HG03060 (cell line): ENCODE measurements at regions not wholly inside any gene's neighbourhood (a gene's known extent, or its start where the extent isn't known, plus 50 kb on each side); places are given as distances from the start of the nearest gene placed in this dataset.
"Not testable (repeated sequence)": the region's sequence is repeated elsewhere in the genome, so short reads cannot be mapped to it uniquely, and the experiment has no call there.

Source experiments
- ATAC-seq: cut with Tn5 transposase; IDR thresholded peaks from one replicate; pipeline ENCODE4 v1.9.1; 2021; ENCODE audit warnings: low read depth, moderate number of reproducible peaks; ENCODE audit not compliant: unreplicated experiment

GRCh38 chr11:100528872-100529416 lies 158.1 kb upstream of the ARHGAP42 start:
- ATAC-seq = no peak

GRCh38 chr11:100531290-100531689 lies 155.8 kb upstream of the ARHGAP42 start:
- not testable (repeated sequence) for ATAC-seq

GRCh38 chr11:100536979-100537378 lies 150.1 kb upstream of the ARHGAP42 start:
- ATAC-seq = no peak

GRCh38 chr11:100543386-100543785 lies 143.7 kb upstream of the ARHGAP42 start:
- ATAC-seq = no peak

- ATAC-seq = no peak
Measured at GRCh38 chr11:100545556-100545955, 141.5 kb upstream of the ARHGAP42 start.

- ATAC-seq = no peak
Measured at GRCh38 chr11:100545970-100546369, 141.1 kb upstream of the ARHGAP42 start.

- ATAC-seq = no peak
Measured at GRCh38 chr11:100546714-100547113, 140.4 kb upstream of the ARHGAP42 start.

- no peak for ATAC-seq
Measured at GRCh38 chr11:100550298-100550697, 136.8 kb upstream of the ARHGAP42 start.

GRCh38 chr11:100550912-100551632 lies 136.0 kb upstream of the ARHGAP42 start:
- ATAC-seq = no peak

GRCh38 chr11:100555931-100556330 lies 131.2 kb upstream of the ARHGAP42 start:
- no peak for ATAC-seq

GRCh38 chr11:100556781-100557180 lies 130.3 kb upstream of the ARHGAP42 start:
- no peak for ATAC-seq

- no peak for ATAC-seq
Measured at GRCh38 chr11:100557830-100558611, 129.1 kb upstream of the ARHGAP42 start.

- ATAC-seq = no peak
Measured at GRCh38 chr11:100560606-100561005, 126.5 kb upstream of the ARHGAP42 start.

GRCh38 chr11:100561323-100561722 lies 125.8 kb upstream of the ARHGAP42 start:
- no peak for ATAC-seq

- ATAC-seq = no peak
Measured at GRCh38 chr11:100562128-100562527, 125.0 kb upstream of the ARHGAP42 start.

- ATAC-seq = no peak
Measured at GRCh38 chr11:100563541-100564280, 123.4 kb upstream of the ARHGAP42 start.

GRCh38 chr11:100573911-100574513 lies 113.1 kb upstream of the ARHGAP42 start:
- no peak for ATAC-seq

- no peak for ATAC-seq
Measured at GRCh38 chr11:100574894-100575769, 112.0 kb upstream of the ARHGAP42 start.

- ATAC-seq = no peak
Measured at GRCh38 chr11:100575860-100576717, 111.0 kb upstream of the ARHGAP42 start.
